Mesodermal cell (in vitro differentiated cells): ENCODE measurements at regions not wholly inside any gene's neighbourhood (a gene's known extent, or its start where the extent isn't known, plus 50 kb on each side); places are given as distances from the start of the nearest gene placed in this dataset.
A peak's percentile ranks its signal among the peaks of the same experiment; 100 is the strongest.

Experiments used
- H3K27ac ChIP-seq: 2 replicates; pipeline ENCODE4 v1.7.0; 2013; ENCODE audit warnings: mild to moderate bottlenecking, low read depth, low read length, moderate library complexity; ENCODE audit not compliant: severe bottlenecking
- H3K36me3 ChIP-seq: 2 replicates; pipeline ENCODE4 v1.7.1; 2013; ENCODE audit warnings: mild to moderate bottlenecking, low read length, moderate library complexity; ENCODE audit not compliant: control insufficient read depth, insufficient read depth
- H3K4me1 ChIP-seq: one replicate; pipeline ENCODE4 v1.7.1; 2013; ENCODE audit warnings: mild to moderate bottlenecking, low read length; ENCODE audit not compliant: insufficient read depth, control insufficient read depth, poor library complexity, severe bottlenecking
- H3K4me3 ChIP-seq: 2 replicates; pipeline ENCODE4 v1.7.0; 2013; ENCODE audit warnings: low read length, control low read depth, mild to moderate bottlenecking; ENCODE audit not compliant: insufficient read depth, poor library complexity, severe bottlenecking; ENCODE audit errors: extremely low read depth
- H3K9me3 ChIP-seq: 2 replicates; pipeline ENCODE4 v1.7.1; 2013; ENCODE audit warnings: mild to moderate bottlenecking, low read length, moderate library complexity; ENCODE audit not compliant: control insufficient read depth
- WGBS, 2 experiments: methylation state at CpG; one replicate each; pipeline ENCODE4 v1.1.5; 2013; ENCODE audit warnings: missing lambda C conversion rate in 2 of 2; ENCODE audit not compliant: insufficient coverage in 2 of 2; 5-methylcytosine and 5-hydroxymethylcytosine counted together

GRCh38 chr12:69096669-69097335, 142.6 kb upstream of the CPSF6 start:
- H3K9me3 ChIP-seq, result no peaks in the 10 kb centered on the region
- H3K36me3 ChIP-seq, result no peaks in the 10 kb centered on the region
- peak overlapping the region; percentile 87 for H3K27ac ChIP-seq
- no peak overlapping the region for H3K4me3 ChIP-seq
- 80% methylated on average over 1 of the region's 1 CpG; no CpG with 5 or more reads in 1 of the 2 experiments for WGBS, 2 experiments
- peaks cover 21% of the 10 kb centered on the region for H3K4me1 ChIP-seq

DNA sequence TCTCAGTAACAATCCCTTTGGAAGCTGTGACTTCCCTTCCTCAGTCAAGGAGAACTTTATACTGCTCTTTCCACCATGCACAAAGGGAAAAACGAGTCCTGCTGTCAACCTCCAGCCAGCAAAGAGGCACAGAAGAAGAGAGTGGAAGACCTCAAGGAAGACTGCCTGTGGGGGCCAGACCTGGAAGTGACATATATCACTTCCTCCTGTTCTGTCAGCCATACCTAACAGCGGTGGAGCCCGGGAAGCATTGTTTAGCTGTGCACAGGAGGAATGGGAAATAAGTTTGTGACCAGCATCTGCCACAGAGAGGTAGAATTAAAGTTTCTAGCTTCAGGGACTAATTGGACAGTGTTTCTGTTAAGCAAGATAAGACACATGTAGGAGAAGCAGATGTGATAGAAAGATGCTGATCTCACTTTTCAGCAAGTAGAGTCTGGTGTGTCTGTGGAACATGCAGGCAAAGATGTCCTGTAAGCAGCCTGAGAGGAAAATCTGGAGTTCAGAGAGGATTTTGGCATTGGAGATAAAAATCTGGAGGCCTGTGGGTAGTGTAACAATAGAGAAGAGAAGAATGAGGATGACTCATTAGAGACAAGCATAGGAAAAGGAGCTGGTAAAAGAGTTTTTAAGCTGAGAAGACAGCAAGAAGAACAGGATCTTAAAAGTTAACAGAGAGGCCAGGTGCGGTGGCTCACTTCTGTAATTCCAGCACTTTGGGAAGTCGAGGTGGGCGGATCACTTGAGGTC, 141.6 kb upstream of the CPSF6 start:
- WGBS, 2 experiments, result 87 to 93% methylated on average over 3 of the region's 6 CpGs
- H3K27ac ChIP-seq, result peak overlapping the region; percentile 87
- H3K4me3 ChIP-seq, result no peak overlapping the region
- no peaks in the 10 kb centered on the region for H3K36me3 ChIP-seq
- no peaks in the 10 kb centered on the region for H3K9me3 ChIP-seq
- H3K4me1 ChIP-seq, result peaks cover 21% of the 10 kb centered on the region

DNA sequence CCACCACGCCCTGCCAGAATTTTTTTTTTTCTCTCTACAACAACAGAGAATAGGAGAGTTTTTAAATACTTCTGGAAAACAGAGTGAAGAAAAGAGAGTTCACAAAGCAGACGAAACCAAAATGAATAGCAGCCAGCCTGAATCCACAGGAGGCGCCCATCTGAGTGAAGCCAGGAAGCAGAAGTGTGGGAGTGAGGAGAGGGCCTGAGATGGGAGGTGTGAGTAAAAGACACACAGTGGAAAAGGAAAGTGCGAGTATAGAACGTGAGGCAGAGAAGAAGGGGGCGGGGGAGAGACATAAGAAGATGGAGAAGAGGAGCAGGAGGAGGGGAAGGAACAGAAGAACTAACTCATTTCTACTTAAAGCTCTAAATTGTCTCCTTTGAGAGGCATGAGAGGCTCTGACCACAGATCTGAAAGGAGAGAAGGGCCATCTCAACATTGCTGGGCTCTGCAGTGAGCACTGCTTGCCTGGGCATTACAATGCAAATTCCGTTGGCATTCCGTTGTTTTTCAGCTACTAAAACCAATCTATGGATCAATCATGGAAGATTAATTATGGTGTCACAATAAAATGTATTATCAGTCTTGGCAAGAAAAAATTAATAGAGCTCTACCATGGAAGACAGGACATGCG, 140.1 kb upstream of the CPSF6 start:
- no peaks in the 10 kb centered on the region for H3K36me3 ChIP-seq
- H3K9me3 ChIP-seq, result no peaks in the 10 kb centered on the region
- H3K4me3 ChIP-seq, result no peak overlapping the region
- WGBS, 2 experiments, result 55 to 72% methylated on average over 4 to 6 of the region's 9 CpGs
- peaks cover 21% of the 10 kb centered on the region for H3K4me1 ChIP-seq
- no peak overlapping the region for H3K27ac ChIP-seq

GRCh38 chr12:69101505-69101904, 137.9 kb upstream of the CPSF6 start:
- Histone ChIP-seq H3K36me3 (no peaks in the 10 kb centered on the region), H3K4me1 (peaks cover 18% of the 10 kb centered on the region), H3K4me3 (no peak overlapping the region), H3K9me3 (no peaks in the 10 kb centered on the region), H3K27ac (no peak overlapping the region)
- WGBS, 2 experiments, result 90% methylated on average over 4 of the region's 4 CpGs

DNA sequence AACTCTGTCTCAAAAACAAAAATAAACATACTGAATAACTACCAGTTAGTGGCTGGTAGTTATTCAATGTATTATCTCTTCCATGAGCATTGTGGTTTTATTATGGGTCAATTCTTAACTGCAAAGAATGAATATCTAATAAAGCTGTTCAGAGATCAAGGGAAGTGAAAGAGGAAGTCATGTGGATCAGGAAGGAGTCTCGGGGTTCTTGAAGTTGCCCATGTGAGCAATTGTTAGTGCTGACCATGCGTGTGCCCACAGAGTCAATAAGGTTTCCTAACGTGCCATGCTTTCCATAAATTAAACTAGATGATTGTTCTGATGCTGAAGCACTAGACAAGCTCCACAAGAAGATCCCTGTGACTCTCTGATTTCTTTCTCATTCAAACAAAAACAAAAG, 136.5 kb upstream of the CPSF6 start:
- no peaks in the 10 kb centered on the region for H3K36me3 ChIP-seq
- 83 to 90% methylated on average over 2 of the region's 3 CpGs for whole genome bisulfite sequencing, 2 experiments

DNA sequence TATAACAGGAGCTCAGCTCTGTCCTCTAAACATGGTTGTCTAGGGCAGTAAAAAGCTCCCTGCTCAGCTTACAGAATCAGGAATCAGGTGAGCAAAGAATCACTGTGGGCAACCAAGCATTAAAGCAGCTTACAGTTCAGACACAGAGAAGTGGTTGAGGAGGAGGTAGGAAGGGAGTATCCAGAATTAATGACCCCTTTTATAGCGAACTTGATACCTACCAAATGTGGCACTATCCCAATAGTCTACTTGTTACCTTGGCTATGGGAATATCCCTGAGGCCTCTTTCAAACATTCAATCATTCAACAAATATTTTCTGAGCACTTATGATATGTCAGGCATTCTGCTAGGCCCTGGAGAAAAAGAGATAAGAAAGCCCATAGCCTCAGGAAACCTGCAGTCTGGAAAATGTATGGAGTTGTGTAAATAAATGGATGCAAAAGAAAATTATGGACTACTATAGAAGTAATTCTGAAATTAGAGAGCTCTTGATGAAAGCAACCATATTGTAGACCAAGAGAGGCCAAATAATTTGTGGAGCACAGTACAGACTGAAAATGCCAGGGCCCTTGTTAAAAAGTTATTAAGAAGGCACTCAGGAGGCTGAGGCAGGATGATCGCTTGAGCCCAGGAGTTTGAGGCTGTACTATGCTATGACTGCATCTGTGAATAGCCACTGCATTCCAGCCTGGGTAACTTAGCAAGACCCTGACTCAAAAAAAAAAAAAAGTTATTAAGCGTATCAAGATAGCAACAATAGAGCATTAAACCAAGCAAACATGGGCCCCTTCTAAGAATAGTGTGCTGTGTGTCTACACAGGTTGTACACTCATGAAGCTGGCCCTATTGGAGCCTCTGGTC, 134.0 kb upstream of the CPSF6 start:
- WGBS, 2 experiments, result 81 to 88% methylated on average over 1 to 2 of the region's 3 CpGs
- Histone ChIP-seq H3K4me1 (peaks cover 5% of the 10 kb centered on the region), H3K9me3 (no peaks in the 10 kb centered on the region), H3K36me3 (no peaks in the 10 kb centered on the region), H3K27ac (no peak overlapping the region), H3K4me3 (no peak overlapping the region)

More for the DNA sequence above, 136.5 kb upstream of the CPSF6 start:
- H3K27ac ChIP-seq, result no peak overlapping the region
- no peaks in the 10 kb centered on the region for H3K9me3 ChIP-seq
- H3K4me3 ChIP-seq, result no peak overlapping the region
- peaks cover 6% of the 10 kb centered on the region for H3K4me1 ChIP-seq

- Histone ChIP-seq H3K36me3 (no peaks in the 10 kb centered on the region), H3K4me3 (no peak overlapping the region), H3K4me1 (peaks cover 5% of the 10 kb centered on the region), H3K27ac (no peak overlapping the region), H3K9me3 (no peaks in the 10 kb centered on the region)
- WGBS, 2 experiments, result no CpG with 5 or more reads among the region's 2 CpGs
These were observed 132.8 kb upstream of the CPSF6 start for GRCh38 chr12:69106482-69107118.

DNA sequence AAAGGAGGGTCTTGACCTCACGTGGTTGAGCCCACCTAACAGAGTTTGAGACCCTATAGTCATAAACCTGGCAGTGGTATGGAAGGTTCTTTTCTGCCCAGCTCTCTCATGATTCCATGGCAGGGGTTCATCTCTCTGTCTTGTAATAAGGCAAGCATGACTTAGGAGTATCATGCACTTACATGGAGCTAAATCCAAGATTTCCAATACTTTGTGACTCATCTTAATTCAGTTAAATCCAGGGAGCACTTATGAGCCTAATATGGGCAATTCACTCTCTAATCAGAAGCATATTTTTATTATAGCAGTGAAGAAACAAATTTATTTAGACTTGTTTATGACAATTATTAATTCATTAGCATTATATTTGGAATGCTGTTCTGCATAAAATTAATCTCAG, 131.8 kb upstream of the CPSF6 start:
- Histone ChIP-seq H3K4me3 (no peak overlapping the region), H3K27ac (no peak overlapping the region), H3K36me3 (no peaks in the 10 kb centered on the region), H3K4me1 (peaks cover 5% of the 10 kb centered on the region), H3K9me3 (no peaks in the 10 kb centered on the region)
- WGBS, 2 experiments, result no CpG with 5 or more reads among the region's 1 CpG

DNA sequence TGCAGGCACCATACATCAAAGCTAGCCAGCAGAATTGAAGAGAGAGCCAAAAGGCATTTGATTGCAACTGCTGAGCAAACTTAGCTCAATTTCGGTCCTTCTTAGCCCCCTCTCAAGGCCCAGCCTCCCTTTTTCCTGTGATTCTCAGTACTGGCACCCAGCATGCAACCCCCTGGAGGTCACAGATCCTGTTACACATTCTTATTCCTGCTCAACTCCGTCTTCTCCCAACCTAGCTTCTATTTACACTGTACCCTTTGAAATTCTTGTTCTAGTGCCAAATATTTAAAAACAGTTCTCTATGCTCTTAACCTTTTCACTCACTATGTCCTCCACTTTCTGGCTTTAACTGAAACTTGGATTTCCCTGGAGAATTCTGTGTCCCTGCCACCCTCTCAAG, 131.3 kb upstream of the CPSF6 start:
- Histone ChIP-seq H3K27ac (no peak overlapping the region), H3K4me3 (no peak overlapping the region), H3K9me3 (no peaks in the 10 kb centered on the region), H3K36me3 (no peaks in the 10 kb centered on the region), H3K4me1 (peaks cover 5% of the 10 kb centered on the region)
- WGBS, 2 experiments, result 16 to 51% methylated on average over 2 of the region's 2 CpGs

DNA sequence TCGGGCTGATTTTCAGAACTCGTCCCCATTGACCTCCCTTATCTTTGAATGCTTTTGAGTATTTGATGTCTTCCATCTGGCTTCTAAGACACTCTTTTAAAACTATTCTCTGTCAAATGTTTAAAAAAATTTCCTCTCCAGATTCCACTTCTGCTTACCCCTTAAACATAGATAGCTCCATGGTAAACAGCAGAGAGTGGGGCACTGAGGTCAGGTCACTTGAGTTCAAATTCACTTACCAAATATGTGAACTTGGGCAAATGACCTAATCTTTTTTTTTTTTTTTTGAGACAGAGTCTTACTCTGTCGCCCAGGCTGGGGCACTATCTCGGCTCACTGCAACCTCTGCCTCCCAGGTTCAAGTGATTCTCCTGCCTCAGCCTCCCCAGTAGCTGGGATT, 126.8 kb upstream of the CPSF6 start:
- 88 to 100% methylated on average over 2 of the region's 4 CpGs for WGBS, 2 experiments
- H3K36me3 ChIP-seq, result no peaks in the 10 kb centered on the region
- H3K9me3 ChIP-seq, result no peaks in the 10 kb centered on the region
- no peak overlapping the region for H3K4me3 ChIP-seq
- H3K27ac ChIP-seq, result no peak overlapping the region
- peaks cover 5% of the 10 kb centered on the region for H3K4me1 ChIP-seq
